Ascending aorta (tissue), 2 donors: ENCODE measurements at regions not wholly inside any gene's neighbourhood (a gene's known extent, or its start where the extent isn't known, plus 50 kb on each side); places are given as distances from the start of the nearest gene placed in this dataset.

Source experiments
- DNase-seq, 2 donors: peaks; one replicate each; pipeline ENCODE4 v3.0.0-alpha.2; 2019; ENCODE audit warnings: low spot score in 2 of 2
- H3K27ac ChIP-seq, 2 donors: fragments of 200-600 bp; sonication (generic); one replicate each; pipeline ENCODE4 v1.5.1; 2016 to 2017; ENCODE audit warnings: mild to moderate bottlenecking in 1 of 2
- H3K27me3 ChIP-seq: fragments of 200-600 bp; sonication (generic); one replicate; pipeline ENCODE4 v1.5.1; 2017
- H3K36me3 ChIP-seq, 2 donors: fragments of 200-600 bp; sonication (generic); one replicate each; pipeline ENCODE4 v1.5.1; 2016
- H3K4me1 ChIP-seq, 2 donors: fragments of 200-600 bp; sonication (generic); one replicate each; pipeline ENCODE4 v1.5.1; 2016 to 2017; ENCODE audit warnings: mild to moderate bottlenecking in 1 of 2
- H3K4me3 ChIP-seq, 2 donors: fragments of 200-600 bp; sonication (generic); one replicate each; pipeline ENCODE4 v1.5.1; 2016 to 2017; ENCODE audit warnings: mild to moderate bottlenecking in 1 of 2
- H3K9me3 ChIP-seq, 2 donors: fragments of 200-600 bp; sonication (generic); one replicate each; pipeline ENCODE4 v1.5.1; 2016
- intact Hi-C: fragments of 100-400 bp; cut with DNase I; formaldehyde crosslinking; loops from one replicate; pipeline ENCODE4 v1.15.1; 2023
- TF ChIP-seq, protein P1 (sequence below), 3 experiments: fragments of 200-600 bp in 2 of 3; fragments of 450-650 bp in 1 of 3; sonication (generic) in 2 of 3; IDR thresholded peaks; one replicate each; pipeline ENCODE4 v1.5.1; 2016 to 2019; ENCODE audit warnings: antibody characterized with exemption in 3 of 3, mild to moderate bottlenecking in 1 of 3, moderate library complexity in 1 of 3

DNA sequence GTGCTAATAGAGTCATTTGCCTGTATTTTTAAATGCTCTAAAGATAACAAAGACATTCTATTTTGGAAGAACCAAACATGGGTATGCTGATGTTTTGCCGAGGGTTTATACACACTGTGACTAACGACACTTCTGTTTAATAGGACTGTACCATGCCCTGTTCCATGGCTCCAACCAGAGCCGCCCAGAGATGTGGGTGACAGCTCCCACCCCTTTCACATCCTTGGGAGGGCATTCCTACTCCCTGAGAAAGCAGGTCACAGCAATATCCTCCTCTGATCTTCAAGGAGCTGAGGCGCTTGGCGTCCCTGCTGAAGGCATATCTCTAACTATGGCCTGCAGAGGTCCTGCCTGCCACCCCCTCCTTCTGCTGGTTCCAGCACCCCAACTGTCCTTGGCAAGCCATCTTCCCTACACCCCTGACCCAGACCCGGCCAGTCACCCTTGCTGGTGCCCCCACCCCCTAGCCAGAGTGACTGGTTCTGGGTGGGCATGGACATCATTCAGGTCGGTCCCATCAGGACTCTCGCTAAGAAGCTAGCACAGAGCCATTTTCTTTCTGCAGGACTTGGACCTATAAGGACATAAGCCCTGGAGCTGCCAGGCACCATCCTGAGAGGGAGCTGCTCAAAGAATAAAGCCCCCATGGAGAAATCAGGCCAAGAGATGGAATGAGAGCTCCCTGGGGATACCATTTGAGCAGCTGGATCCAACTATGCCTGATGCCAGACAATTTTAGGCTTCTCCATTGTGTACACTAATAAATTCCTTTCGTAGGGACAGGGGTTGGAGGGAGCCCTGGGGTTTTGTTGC is 381.3 kb downstream of the CTTN start:
- Histone ChIP-seq H3K27ac (no peak overlapping the region), H3K4me3 (no peak overlapping the region), H3K36me3 (no peaks in the 10 kb centered on the region), H3K9me3 (no peaks in the 10 kb centered on the region), H3K4me1 (no peaks in the 10 kb centered on the region), H3K27me3 (no peaks in the 10 kb centered on the region)
- TF ChIP-seq, protein P1, sequence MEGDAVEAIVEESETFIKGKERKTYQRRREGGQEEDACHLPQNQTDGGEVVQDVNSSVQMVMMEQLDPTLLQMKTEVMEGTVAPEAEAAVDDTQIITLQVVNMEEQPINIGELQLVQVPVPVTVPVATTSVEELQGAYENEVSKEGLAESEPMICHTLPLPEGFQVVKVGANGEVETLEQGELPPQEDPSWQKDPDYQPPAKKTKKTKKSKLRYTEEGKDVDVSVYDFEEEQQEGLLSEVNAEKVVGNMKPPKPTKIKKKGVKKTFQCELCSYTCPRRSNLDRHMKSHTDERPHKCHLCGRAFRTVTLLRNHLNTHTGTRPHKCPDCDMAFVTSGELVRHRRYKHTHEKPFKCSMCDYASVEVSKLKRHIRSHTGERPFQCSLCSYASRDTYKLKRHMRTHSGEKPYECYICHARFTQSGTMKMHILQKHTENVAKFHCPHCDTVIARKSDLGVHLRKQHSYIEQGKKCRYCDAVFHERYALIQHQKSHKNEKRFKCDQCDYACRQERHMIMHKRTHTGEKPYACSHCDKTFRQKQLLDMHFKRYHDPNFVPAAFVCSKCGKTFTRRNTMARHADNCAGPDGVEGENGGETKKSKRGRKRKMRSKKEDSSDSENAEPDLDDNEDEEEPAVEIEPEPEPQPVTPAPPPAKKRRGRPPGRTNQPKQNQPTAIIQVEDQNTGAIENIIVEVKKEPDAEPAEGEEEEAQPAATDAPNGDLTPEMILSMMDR (IDR thresholded peaks at IDR 0.05) = no peak
- DNase-seq = no peak
- intact Hi-C loops = no loop called here

DNA sequence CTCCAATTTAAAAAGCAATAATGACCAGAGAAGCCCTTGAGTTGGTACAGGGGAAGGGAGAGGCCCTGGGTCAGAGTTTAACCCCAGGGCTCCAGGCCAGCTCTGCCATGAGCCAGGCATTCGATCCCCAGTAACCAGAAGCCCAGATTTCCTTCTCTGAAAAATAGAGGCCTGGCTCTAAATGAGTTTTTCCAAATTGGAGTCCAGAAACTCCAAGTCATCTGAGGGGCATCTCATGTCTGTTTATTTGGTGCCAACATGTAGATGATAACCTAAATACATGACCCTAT is 381.9 kb downstream of the CTTN start:
- H3K9me3 ChIP-seq = no peaks in the 10 kb centered on the region
- H3K4me1 ChIP-seq = no peaks in the 10 kb centered on the region
- H3K4me3 ChIP-seq = no peak overlapping the region
- no peak overlapping the region for H3K27ac ChIP-seq
- H3K27me3 ChIP-seq = no peaks in the 10 kb centered on the region
- no peaks in the 10 kb centered on the region for H3K36me3 ChIP-seq
- TF ChIP-seq, protein P1 (IDR thresholded peaks at IDR 0.05) = no peak
- intact Hi-C loops = no loop called here
- DNase-seq = no peak

DNA sequence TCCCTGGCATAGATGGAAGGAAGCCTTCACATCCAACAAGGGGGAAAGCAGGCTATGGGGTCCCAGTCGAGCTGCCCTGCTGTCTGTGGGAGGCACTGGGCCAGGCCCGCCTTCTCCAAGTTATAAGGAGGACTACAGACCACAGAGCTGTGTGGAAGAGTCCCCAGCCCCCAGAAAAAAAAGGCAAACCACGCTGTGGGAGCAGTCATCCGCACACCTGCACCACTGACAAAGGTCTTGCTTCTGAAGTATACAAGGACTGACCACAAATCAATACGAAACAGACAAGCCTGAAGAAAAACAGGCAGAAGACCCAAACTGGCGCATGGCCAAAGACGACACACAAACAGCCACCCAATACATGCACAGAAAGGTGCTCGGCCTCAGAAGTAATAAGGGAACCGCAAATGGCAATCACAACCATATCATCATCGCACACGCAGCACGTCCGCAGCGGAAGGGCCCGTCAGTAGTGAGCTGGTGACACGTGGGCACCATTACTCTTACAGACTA is 384.1 kb downstream of the CTTN start:
- no peak for DNase-seq
- H3K36me3 ChIP-seq = no peaks in the 10 kb centered on the region
- H3K27ac ChIP-seq = no peak overlapping the region
- no peaks in the 10 kb centered on the region for H3K27me3 ChIP-seq
- intact Hi-C loops = no loop called here
- TF ChIP-seq, protein P1 (IDR thresholded peaks at IDR 0.05) = no peak
- H3K9me3 ChIP-seq = no peaks in the 10 kb centered on the region
- H3K4me3 ChIP-seq = no peak overlapping the region
- H3K4me1 ChIP-seq = no peaks in the 10 kb centered on the region

DNA sequence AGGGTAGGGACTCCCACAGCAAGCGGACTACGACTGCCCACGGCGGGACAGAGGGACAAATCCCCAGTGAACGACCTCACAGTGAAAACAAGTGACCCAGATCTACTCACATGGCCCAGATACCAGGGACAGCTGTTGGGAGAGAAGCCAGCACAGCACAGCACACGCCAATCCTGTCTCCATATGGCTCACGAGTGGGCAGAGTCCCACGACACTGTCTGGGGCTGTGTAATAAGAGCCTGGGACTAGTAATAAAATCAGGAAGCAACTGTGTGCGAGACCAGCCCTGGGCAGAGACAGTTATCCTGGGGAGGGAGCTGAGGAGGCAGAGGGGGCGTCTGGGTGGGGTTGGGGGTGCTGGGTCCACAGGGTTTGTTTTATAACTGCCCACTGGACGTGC is 385.0 kb downstream of the CTTN start:
- TF ChIP-seq, protein P1 (IDR thresholded peaks at IDR 0.05) = no peak
- intact Hi-C loops = no loop called here
- DNase-seq = no peak

DNA sequence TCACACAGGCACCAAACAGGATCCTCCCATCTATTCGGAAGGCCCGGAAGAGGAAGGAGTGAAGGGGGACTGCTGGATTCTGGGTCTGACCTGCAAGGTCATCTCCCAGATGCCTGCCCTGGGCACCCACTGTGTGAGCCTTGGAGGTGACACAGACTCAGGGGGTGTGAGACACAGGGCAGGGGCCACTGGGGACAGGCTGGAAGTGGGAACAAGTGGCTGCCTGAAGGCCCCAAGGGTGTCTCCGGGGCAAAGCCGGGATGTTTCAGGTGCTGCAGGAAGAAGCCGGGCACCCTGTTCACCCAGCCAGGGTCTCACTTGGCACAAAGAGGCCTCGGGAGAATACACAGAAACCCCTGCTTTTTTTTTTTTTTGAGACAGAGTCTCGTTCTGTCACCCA is 385.5 kb downstream of the CTTN start:
- TF ChIP-seq, protein P1 (IDR thresholded peaks at IDR 0.05) = no peak
- Histone ChIP-seq H3K4me1 (no peaks in the 10 kb centered on the region), H3K27ac (no peak overlapping the region), H3K27me3 (no peaks in the 10 kb centered on the region), H3K36me3 (no peaks in the 10 kb centered on the region), H3K9me3 (no peaks in the 10 kb centered on the region), H3K4me3 (no peak overlapping the region)
- intact Hi-C loops = no loop called here
- no peak for DNase-seq

More for the DNA sequence above, 385.0 kb downstream of the CTTN start:
- Histone ChIP-seq H3K9me3 (no peaks in the 10 kb centered on the region), H3K27me3 (no peaks in the 10 kb centered on the region), H3K4me1 (no peaks in the 10 kb centered on the region), H3K27ac (no peak overlapping the region), H3K36me3 (no peaks in the 10 kb centered on the region), H3K4me3 (no peak overlapping the region)
